ENCODE measurements at regions not wholly inside any gene's neighbourhood (a gene's known extent, or its start where the extent isn't known, plus 50 kb on each side); places are given as distances from the start of the nearest gene placed in this dataset.

DNA sequence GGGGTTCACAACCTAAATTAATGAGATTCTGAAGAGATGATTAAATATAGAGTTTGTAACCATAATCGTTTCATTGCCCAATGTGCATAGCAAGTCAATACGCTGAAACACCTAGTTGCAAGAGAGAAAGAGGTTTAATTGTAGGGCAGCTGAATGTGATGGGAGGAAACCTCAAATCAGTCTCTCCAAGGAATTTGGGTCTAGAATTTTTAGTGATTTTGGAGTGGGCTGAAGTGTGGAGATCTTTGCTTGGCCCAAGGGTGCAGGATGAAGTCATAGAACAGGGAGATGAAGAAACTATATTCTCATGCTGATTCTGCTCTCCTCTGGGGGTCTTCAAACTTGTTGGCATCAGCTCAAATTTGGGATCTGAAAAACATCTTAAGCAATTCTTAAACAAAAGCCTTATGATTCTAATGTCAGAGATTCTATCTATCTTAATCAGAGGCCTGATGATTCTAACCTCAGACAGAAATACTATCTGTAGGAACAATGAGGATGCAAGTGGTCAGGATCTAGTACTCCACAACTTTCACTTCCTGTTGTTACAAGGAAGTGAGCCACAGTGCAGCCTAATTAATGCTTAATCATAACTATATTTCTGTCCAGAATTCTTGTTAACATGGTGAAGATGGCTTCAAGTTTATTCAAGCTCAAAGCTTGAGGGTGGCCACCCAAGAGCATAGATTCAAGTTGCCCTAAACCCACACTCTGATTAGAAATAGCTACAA lies 80.2 kb upstream of the FUT8 start:
- H3K27ac ChIP-seq, result no peak overlapping the region
- DNase-seq (ENCODE audit: low spot score), result no peak
- TF ChIP-seq, protein P1, sequence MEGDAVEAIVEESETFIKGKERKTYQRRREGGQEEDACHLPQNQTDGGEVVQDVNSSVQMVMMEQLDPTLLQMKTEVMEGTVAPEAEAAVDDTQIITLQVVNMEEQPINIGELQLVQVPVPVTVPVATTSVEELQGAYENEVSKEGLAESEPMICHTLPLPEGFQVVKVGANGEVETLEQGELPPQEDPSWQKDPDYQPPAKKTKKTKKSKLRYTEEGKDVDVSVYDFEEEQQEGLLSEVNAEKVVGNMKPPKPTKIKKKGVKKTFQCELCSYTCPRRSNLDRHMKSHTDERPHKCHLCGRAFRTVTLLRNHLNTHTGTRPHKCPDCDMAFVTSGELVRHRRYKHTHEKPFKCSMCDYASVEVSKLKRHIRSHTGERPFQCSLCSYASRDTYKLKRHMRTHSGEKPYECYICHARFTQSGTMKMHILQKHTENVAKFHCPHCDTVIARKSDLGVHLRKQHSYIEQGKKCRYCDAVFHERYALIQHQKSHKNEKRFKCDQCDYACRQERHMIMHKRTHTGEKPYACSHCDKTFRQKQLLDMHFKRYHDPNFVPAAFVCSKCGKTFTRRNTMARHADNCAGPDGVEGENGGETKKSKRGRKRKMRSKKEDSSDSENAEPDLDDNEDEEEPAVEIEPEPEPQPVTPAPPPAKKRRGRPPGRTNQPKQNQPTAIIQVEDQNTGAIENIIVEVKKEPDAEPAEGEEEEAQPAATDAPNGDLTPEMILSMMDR (IDR thresholded peaks at IDR 0.05), result no peak
- H3K9me3 ChIP-seq, result no peaks in the 10 kb centered on the region
- H3K36me3 ChIP-seq, result no peaks in the 10 kb centered on the region
- H3K4me3 ChIP-seq, result no peak overlapping the region
- H3K4me1 ChIP-seq, result peaks cover 0 to 10% of the 10 kb centered on the region in 2 donors
- H3K27me3 ChIP-seq, result no peaks in the 10 kb centered on the region

DNA sequence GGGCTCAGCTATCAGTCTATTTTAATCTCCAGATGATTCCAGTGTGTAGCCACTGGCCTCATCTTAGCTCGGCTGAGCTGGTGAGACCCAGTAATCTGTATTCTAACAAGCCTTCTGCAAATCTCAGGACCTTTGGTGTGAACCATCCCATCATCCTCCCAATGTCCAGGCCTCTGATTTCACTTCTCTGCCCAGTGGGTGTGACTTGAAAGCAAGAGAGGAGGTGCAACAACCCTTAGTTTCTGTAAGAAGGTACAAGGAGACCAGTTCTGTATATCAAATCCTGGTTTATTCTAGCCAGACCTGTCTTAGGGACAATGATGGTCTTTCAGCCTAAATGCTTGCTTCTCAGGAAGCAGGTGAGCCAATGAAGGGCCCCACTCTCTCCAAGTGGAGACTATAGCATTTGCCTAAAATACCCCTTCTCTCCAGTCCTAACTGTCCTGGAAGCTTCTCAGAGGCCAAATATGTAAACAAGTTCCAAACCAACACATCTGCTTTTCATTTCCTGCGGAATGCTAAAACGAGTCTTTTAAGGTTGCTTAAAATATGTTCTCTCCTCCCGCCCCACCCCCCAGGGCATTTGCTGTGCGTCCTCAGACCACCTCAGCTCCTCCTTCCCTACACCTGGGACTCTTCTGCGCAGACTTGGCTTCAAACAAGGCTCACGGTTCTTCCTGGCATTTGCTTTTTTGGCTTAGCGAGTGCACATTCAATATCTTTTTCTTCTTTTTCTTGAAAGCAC lies 78.4 kb upstream of the FUT8 start:
- TF ChIP-seq, protein P1 (IDR thresholded peaks at IDR 0.05), result no peak
- no peaks in the 10 kb centered on the region for H3K36me3 ChIP-seq
- H3K9me3 ChIP-seq, result no peaks in the 10 kb centered on the region
- H3K27me3 ChIP-seq, result no peaks in the 10 kb centered on the region
- H3K4me3 ChIP-seq, result no peak overlapping the region
- H3K27ac ChIP-seq, result no peak overlapping the region
- H3K4me1 ChIP-seq, result peaks cover 0 to 10% of the 10 kb centered on the region in 2 donors
- DNase-seq (ENCODE audit: low spot score), result no peak

DNA sequence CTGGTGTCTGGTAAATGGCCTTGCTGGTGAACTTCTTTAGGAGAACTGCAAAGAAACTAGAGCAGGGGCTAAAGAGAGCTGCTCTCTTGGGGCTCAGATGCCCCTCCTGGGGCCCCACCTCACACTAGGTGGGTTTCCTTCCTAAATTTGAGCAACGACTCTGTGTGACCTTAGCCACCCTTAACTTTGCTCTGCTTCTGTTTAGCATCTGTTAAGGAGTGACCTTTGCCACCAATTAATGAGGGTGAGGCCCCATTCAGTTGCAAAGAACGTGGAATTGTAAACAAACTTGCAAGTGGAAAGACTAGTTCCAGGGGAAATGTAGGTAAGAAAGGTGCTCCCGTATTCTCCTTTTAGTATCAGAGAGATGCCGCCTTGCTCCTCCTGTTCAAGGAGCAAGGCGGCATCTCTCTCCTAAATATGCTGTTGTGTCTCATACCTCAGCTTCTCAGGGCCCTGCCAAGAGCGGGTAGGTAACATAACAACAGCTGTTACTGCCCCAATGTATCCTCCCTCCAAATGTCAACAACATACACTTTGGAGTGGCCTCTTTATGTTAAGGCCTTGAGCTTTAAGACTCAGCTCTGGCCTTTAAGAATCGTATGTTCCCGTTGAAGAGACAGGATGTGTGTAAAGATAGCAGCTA lies 77.6 kb upstream of the FUT8 start:
- peaks cover 0 to 10% of the 10 kb centered on the region in 2 donors for H3K4me1 ChIP-seq
- no peak overlapping the region for H3K27ac ChIP-seq
- DNase-seq (ENCODE audit: low spot score), result no peak
- TF ChIP-seq, protein P1 (IDR thresholded peaks at IDR 0.05), result no peak
- no peaks in the 10 kb centered on the region for H3K36me3 ChIP-seq
- H3K27me3 ChIP-seq, result no peaks in the 10 kb centered on the region
- H3K4me3 ChIP-seq, result no peak overlapping the region
- no peaks in the 10 kb centered on the region for H3K9me3 ChIP-seq

DNA sequence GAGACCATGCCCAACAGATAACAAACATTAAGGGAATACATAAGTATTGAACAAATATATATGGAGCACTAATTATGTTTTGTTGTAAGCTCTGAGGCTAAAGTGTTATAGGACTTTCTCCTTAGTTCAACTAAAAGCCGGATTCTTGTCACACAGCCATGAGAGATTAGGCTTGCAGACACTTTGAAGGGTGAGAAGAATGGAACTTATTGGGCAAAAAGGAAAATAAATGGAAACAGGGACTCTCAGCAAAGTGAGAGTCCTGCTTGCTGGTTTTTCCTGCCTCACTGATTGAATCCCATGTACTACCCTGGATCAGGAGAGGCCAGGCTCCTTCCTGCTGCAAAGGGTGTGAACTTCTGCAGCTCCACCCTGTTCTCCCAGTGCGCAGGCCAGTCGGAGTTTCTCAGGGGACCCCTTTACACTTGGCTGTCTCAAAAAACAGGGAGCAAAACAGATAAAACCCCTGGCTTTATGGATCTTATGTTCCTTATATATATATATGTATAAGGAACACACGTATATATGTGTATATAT lies 77.1 kb upstream of the FUT8 start:
- no peak overlapping the region for H3K4me3 ChIP-seq
- TF ChIP-seq, protein P1 (IDR thresholded peaks at IDR 0.05), result no peak
- H3K4me1 ChIP-seq, result peaks cover 0 to 10% of the 10 kb centered on the region in 2 donors
- H3K27me3 ChIP-seq, result no peaks in the 10 kb centered on the region
- H3K27ac ChIP-seq, result no peak overlapping the region
- no peaks in the 10 kb centered on the region for H3K36me3 ChIP-seq
- DNase-seq (ENCODE audit: low spot score), result no peak
- no peaks in the 10 kb centered on the region for H3K9me3 ChIP-seq

DNA sequence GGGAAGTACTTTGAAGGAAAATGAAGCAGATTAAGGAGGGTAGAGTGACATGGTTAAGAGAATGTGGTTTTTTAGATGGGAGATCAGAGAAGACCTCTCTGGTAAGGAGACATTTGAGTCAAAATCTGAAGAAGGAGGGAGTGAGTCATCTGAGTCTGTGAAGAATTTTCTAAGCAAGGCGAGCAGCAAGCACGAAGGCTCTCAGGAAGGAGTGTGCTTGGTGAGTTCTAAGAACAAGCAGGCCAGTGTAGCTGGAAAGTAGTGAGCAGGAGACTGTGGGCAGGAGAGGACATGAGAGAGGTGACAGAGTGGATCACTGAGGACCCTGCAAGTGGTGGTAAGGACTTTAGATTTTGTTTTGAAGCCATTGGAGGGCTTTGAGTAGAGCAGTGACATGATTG lies 76.3 kb upstream of the FUT8 start:
- Histone ChIP-seq H3K4me3 (no peak overlapping the region), H3K9me3 (no peaks in the 10 kb centered on the region), H3K27ac (no peak overlapping the region), H3K4me1 (peaks cover 0 to 10% of the 10 kb centered on the region in 2 donors), H3K27me3 (no peaks in the 10 kb centered on the region), H3K36me3 (no peaks in the 10 kb centered on the region)
- TF ChIP-seq, protein P1 (IDR thresholded peaks at IDR 0.05), result no peak
- no peak for DNase-seq (ENCODE audit: low spot score)
